Esophagus muscularis mucosa (tissue), 4 donors: ENCODE measurements at regions not wholly inside any gene's neighbourhood (a gene's known extent, or its start where the extent isn't known, plus 50 kb on each side); places are given as distances from the start of the nearest gene placed in this dataset.

Source experiments
- EP300 ChIP-seq: sonication (generic); formaldehyde crosslinking; IDR thresholded peaks from one replicate; pipeline ENCODE4 v1.6.1; 2017; ENCODE audit warnings: antibody characterized with exemption
- POLR2A ChIP-seq: fragments of 450-650 bp; IDR thresholded peaks from one replicate; pipeline ENCODE4 v1.6.1; 2017; ENCODE audit warnings: antibody characterized with exemption, moderate library complexity, mild to moderate bottlenecking, low read depth
- POLR2AphosphoS5 ChIP-seq, 2 donors: sonication (generic); formaldehyde crosslinking; IDR thresholded peaks; one replicate each; pipeline ENCODE4 v1.6.1; 2017; ENCODE audit warnings: antibody characterized with exemption in 2 of 2
- TF ChIP-seq, protein P1 (sequence below), 3 experiments: fragments of 200-600 bp in 2 of 3; fragments of 450-650 bp in 1 of 3; sonication (generic) in 2 of 3; IDR thresholded peaks; one replicate each; pipeline ENCODE4 v1.5.1; 2017 to 2019; ENCODE audit warnings: antibody characterized with exemption in 3 of 3, mild to moderate bottlenecking in 2 of 3, moderate library complexity in 1 of 3

DNA sequence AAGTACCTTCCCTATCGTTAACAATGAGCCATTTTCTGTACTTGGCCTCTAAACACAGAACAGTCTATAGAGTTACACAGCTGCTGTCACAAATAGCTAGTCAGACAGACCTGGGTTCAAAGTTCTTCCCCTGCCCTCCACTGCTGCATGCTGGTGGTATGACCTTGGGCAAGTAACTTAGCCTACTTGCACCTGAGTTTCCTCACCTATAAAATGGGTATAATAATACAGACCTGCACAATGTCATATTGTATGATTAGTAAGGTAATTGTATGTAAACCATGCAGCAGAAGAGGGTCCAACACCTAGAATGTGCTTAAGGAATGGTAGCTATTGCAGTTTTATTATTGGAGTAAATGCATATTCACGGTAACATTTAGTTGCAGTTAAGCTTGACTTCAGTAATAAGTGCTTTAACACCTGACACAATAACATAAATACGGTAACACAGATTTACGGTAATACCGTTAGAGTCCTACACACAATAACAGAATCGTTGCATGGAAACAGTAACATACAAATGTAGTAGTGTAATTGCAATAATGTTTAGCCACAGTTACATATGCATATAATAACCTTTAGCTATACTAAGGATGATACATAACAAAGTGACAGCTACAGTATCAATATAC, 193.3 kb upstream of the CSF3R start:
- TF ChIP-seq, protein P1, sequence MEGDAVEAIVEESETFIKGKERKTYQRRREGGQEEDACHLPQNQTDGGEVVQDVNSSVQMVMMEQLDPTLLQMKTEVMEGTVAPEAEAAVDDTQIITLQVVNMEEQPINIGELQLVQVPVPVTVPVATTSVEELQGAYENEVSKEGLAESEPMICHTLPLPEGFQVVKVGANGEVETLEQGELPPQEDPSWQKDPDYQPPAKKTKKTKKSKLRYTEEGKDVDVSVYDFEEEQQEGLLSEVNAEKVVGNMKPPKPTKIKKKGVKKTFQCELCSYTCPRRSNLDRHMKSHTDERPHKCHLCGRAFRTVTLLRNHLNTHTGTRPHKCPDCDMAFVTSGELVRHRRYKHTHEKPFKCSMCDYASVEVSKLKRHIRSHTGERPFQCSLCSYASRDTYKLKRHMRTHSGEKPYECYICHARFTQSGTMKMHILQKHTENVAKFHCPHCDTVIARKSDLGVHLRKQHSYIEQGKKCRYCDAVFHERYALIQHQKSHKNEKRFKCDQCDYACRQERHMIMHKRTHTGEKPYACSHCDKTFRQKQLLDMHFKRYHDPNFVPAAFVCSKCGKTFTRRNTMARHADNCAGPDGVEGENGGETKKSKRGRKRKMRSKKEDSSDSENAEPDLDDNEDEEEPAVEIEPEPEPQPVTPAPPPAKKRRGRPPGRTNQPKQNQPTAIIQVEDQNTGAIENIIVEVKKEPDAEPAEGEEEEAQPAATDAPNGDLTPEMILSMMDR (IDR thresholded peaks at IDR 0.05): no peak
- TF ChIP-seq EP300: no peak
- no peak for TF ChIP-seq POLR2AphosphoS5 (IDR thresholded peaks at IDR 0.05)
- no peak for TF ChIP-seq POLR2A
